ENCODE measurements at regions not wholly inside any gene's neighbourhood (a gene's known extent, or its start where the extent isn't known, plus 50 kb on each side); places are given as distances from the start of the nearest gene placed in this dataset.

- TF ChIP-seq EZH2 (IDR thresholded peaks at IDR 0.05; ENCODE audit: insufficient read depth, poor library complexity, severe bottlenecking): no peak
- no peak for TF ChIP-seq EZH2phosphoT487 (IDR thresholded peaks at IDR 0.05; ENCODE audit: insufficient read depth, low read depth)
These were observed 169.3 kb upstream of the FBXO11 start for GRCh38 chr2:48075631-48076030.

Measured in GM23248 (cell line).